Erythroblast (primary cell): ENCODE measurements at regions not wholly inside any gene's neighbourhood (a gene's known extent, or its start where the extent isn't known, plus 50 kb on each side); places are given as distances from the start of the nearest gene placed in this dataset.

ENCODE experiments used
- GATA1 ChIP-seq: IDR thresholded peaks from 2 replicates; pipeline ENCODE4 v1.6.1; 2011; ENCODE audit warnings: low read depth, mild to moderate bottlenecking, control low read depth, low read length, moderate library complexity
- POLR2A ChIP-seq: IDR thresholded peaks from 2 replicates; pipeline ENCODE4 v1.6.1; 2011; ENCODE audit warnings: mild to moderate bottlenecking, low read length

GRCh38 chr4:12716896-12717295 is 767.2 kb downstream of the RAB28 start:
- TF ChIP-seq POLR2A (no peak), GATA1 (no peak)
